ENCODE measurements at regions not wholly inside any gene's neighbourhood (a gene's known extent, or its start where the extent isn't known, plus 50 kb on each side); places are given as distances from the start of the nearest gene placed in this dataset.

GRCh38 chr12:108021949-108022522 is 107.1 kb upstream of the WSCD2 start:
- Histone ChIP-seq H3K27me3 (peaks cover 24% of the 10 kb centered on the region), H3K9ac (no peak overlapping the region), H3K9me3 (ENCODE audit: low read depth) (no peaks in the 10 kb centered on the region), H3K4me2 (no peak overlapping the region), H3K4me1 (no peaks in the 10 kb centered on the region), H3K27ac (no peak overlapping the region), H2AFZ (replicated peaks) (no peak overlapping the region), H3K79me2 (ENCODE audit: low read depth) (no peaks in the 10 kb centered on the region), H3K4me3 (no peak overlapping the region), H3F3A (ENCODE audit: low read depth) (no peaks in the 10 kb centered on the region), H4K20me1 (ENCODE audit: low read depth) (no peaks in the 10 kb centered on the region), H3K36me3 (no peaks in the 10 kb centered on the region)
- Mint-ChIP-seq H3K4me1 (peaks cover 2% of the 10 kb centered on the region), H3K27ac (no peak overlapping the region), H3K27me3 (ENCODE audit: insufficient read depth, low read depth) (peaks cover 10% of the 10 kb centered on the region), H3K4me3 (no peak overlapping the region), H3K9me3 (peaks cover 2% of the 10 kb centered on the region), H3K36me3 (no peaks in the 10 kb centered on the region)
- no peak for DNase-seq (ENCODE audit: low spot score)
- no peak for TF ChIP-seq EZH2phosphoT487 (IDR thresholded peaks at IDR 0.05)
- no peak for TF ChIP-seq EZH2 (IDR thresholded peaks at IDR 0.05)
- TF ChIP-seq, protein P1, sequence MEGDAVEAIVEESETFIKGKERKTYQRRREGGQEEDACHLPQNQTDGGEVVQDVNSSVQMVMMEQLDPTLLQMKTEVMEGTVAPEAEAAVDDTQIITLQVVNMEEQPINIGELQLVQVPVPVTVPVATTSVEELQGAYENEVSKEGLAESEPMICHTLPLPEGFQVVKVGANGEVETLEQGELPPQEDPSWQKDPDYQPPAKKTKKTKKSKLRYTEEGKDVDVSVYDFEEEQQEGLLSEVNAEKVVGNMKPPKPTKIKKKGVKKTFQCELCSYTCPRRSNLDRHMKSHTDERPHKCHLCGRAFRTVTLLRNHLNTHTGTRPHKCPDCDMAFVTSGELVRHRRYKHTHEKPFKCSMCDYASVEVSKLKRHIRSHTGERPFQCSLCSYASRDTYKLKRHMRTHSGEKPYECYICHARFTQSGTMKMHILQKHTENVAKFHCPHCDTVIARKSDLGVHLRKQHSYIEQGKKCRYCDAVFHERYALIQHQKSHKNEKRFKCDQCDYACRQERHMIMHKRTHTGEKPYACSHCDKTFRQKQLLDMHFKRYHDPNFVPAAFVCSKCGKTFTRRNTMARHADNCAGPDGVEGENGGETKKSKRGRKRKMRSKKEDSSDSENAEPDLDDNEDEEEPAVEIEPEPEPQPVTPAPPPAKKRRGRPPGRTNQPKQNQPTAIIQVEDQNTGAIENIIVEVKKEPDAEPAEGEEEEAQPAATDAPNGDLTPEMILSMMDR (IDR thresholded peaks at IDR 0.05): no peak

GRCh38 chr12:108029051-108029835 is 99.8 kb upstream of the WSCD2 start:
- no peak overlapping the region for H3K27ac ChIP-seq
- no peaks in the 10 kb centered on the region for H3K79me2 ChIP-seq (ENCODE audit: low read depth)
- DNase-seq (ENCODE audit: low spot score): no peak
- Mint-ChIP-seq H3K27ac (peak overlapping the region; percentile 59), H3K4me3 (no peak overlapping the region), H3K36me3 (no peaks in the 10 kb centered on the region), H3K9me3 (peaks cover 3% of the 10 kb centered on the region), H3K27me3 (ENCODE audit: insufficient read depth, low read depth) (peaks cover 13% of the 10 kb centered on the region), H3K4me1 (peaks cover 64% of the 10 kb centered on the region)
- no peak for TF ChIP-seq EZH2 (IDR thresholded peaks at IDR 0.05)
- TF ChIP-seq, protein P1 (IDR thresholded peaks at IDR 0.05): no peak
- TF ChIP-seq EZH2phosphoT487 (IDR thresholded peaks at IDR 0.05): no peak
- no peaks in the 10 kb centered on the region for H3K9me3 ChIP-seq (ENCODE audit: low read depth)
- peaks cover 44% of the 10 kb centered on the region for H3K4me1 ChIP-seq
- H2AFZ ChIP-seq (replicated peaks): peak overlapping the region; percentile 30
- H3K9ac ChIP-seq: no peak overlapping the region
- no peak overlapping the region for H3K4me3 ChIP-seq
- no peak overlapping the region for H3K4me2 ChIP-seq
- no peaks in the 10 kb centered on the region for H4K20me1 ChIP-seq (ENCODE audit: low read depth)
- H3K27me3 ChIP-seq: peaks cover 8% of the 10 kb centered on the region
- H3F3A ChIP-seq (ENCODE audit: low read depth): peaks cover 15% of the 10 kb centered on the region
- H3K36me3 ChIP-seq: no peaks in the 10 kb centered on the region

DNA sequence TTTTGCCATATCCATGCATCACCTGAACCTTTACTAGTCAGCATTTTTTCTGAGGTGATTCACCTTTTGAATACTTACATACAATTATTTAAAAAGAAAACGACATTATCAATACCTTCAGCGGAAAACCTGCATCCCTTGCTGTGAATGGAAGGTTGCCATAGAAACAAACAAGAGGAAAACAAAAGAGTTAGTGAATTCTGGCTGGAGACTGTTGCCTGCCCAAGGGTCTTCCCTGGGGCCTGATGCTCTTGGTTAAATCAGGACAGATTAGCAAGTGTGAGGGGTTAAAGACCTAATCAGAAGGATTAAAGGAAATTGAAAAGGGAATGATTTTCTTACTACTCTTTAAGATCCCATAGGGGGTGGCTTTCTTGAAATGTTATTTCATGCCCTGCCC is 96.0 kb upstream of the WSCD2 start:
- Mint-ChIP-seq H3K27me3 (ENCODE audit: insufficient read depth, low read depth) (peaks cover 23% of the 10 kb centered on the region), H3K9me3 (no peaks in the 10 kb centered on the region), H3K27ac (peak overlapping the region; percentile 52), H3K4me3 (peak overlapping the region; percentile 46), H3K4me1 (peaks cover 68% of the 10 kb centered on the region), H3K36me3 (no peaks in the 10 kb centered on the region)
- H3K79me2 ChIP-seq (ENCODE audit: low read depth): no peaks in the 10 kb centered on the region
- peak overlapping the region; percentile 7 for H3K4me3 ChIP-seq
- H3F3A ChIP-seq (ENCODE audit: low read depth): peaks cover 15% of the 10 kb centered on the region
- no peak overlapping the region for H2AFZ ChIP-seq (replicated peaks)
- H3K27ac ChIP-seq: peak overlapping the region; percentile 65
- H4K20me1 ChIP-seq (ENCODE audit: low read depth): no peaks in the 10 kb centered on the region
- no peaks in the 10 kb centered on the region for H3K9me3 ChIP-seq (ENCODE audit: low read depth)
- peaks cover 3% of the 10 kb centered on the region for H3K27me3 ChIP-seq
- peak overlapping the region; percentile 57 for H3K4me2 ChIP-seq
- no peak overlapping the region for H3K9ac ChIP-seq
- TF ChIP-seq EZH2 (IDR thresholded peaks at IDR 0.05) (no peak), EZH2phosphoT487 (IDR thresholded peaks at IDR 0.05) (no peak)
- TF ChIP-seq, protein P1 (IDR thresholded peaks at IDR 0.05): no peak
- no peaks in the 10 kb centered on the region for H3K36me3 ChIP-seq
- DNase-seq (ENCODE audit: low spot score): peak; percentile 84
- peaks cover 52% of the 10 kb centered on the region for H3K4me1 ChIP-seq
